ENCODE measurements at regions not wholly inside any gene's neighbourhood (a gene's known extent, or its start where the extent isn't known, plus 50 kb on each side); places are given as distances from the start of the nearest gene placed in this dataset.
A peak's percentile ranks its signal among the peaks of the same experiment; 100 is the strongest.

GRCh38 chr1:186535388-186536133 lies 74.6 kb upstream of the PDC start:
- peak; percentile 95 for ATAC-seq
- TF ChIP-seq PATZ1 (CRISPR knock-in tag; IDR thresholded peaks at IDR 0.05; ENCODE audit: borderline replicate concordance) = no peak
- TF ChIP-seq ZNF565 (CRISPR knock-in tag; conservative IDR thresholded peaks at IDR 0.05; ENCODE audit: low read depth) = no peak
- peak; percentile 90 for TF ChIP-seq TOX (CRISPR knock-in tag; IDR thresholded peaks at IDR 0.05; ENCODE audit: borderline replicate concordance)
- no peak for TF ChIP-seq ZFP3 (CRISPR knock-in tag; IDR thresholded peaks at IDR 0.05)
- no peak for TF ChIP-seq PPARA (CRISPR knock-in tag; IDR thresholded peaks at IDR 0.05; ENCODE audit: borderline replicate concordance)
- TF ChIP-seq RARB (CRISPR knock-in tag; IDR thresholded peaks at IDR 0.05) = no peak
- TF ChIP-seq TSHZ2 (CRISPR knock-in tag; IDR thresholded peaks at IDR 0.05) = no peak
- no peak for TF ChIP-seq ISL1 (CRISPR knock-in tag; IDR thresholded peaks at IDR 0.05)
- no peak for TF ChIP-seq ZFP30 (CRISPR knock-in tag; IDR thresholded peaks at IDR 0.05)
- no peak for TF ChIP-seq BACH2 (CRISPR knock-in tag; IDR thresholded peaks at IDR 0.05; ENCODE audit: borderline replicate concordance)
- TF ChIP-seq CSDC2 (CRISPR knock-in tag; IDR thresholded peaks at IDR 0.05) = no peak
- TF ChIP-seq ZNF70 (CRISPR knock-in tag; IDR thresholded peaks at IDR 0.05) = no peak
- no peak for TF ChIP-seq ESRRG (CRISPR knock-in tag; IDR thresholded peaks at IDR 0.05)
- TF ChIP-seq ZC3H10 (CRISPR knock-in tag; IDR thresholded peaks at IDR 0.05) = peak; percentile 65; the same call in 1 of the 2 replicates
- TF ChIP-seq OSR1 (CRISPR knock-in tag; IDR thresholded peaks at IDR 0.05) = no peak
- no peak for TF ChIP-seq TCF4 (CRISPR knock-in tag; IDR thresholded peaks at IDR 0.05; ENCODE audit: borderline replicate concordance)

- TF ChIP-seq BACH2 (CRISPR knock-in tag; IDR thresholded peaks at IDR 0.05; ENCODE audit: borderline replicate concordance) = no peak
- TF ChIP-seq ZNF565 (CRISPR knock-in tag; conservative IDR thresholded peaks at IDR 0.05; ENCODE audit: low read depth) = no peak
- no peak for TF ChIP-seq ZNF8 (CRISPR knock-in tag; IDR thresholded peaks at IDR 0.05)
- TF ChIP-seq POU6F1 (CRISPR knock-in tag; IDR thresholded peaks at IDR 0.05; ENCODE audit: borderline replicate concordance, low read depth) = no peak
- TF ChIP-seq ARNTL (CRISPR knock-in tag; IDR thresholded peaks at IDR 0.05; ENCODE audit: borderline replicate concordance, low read depth) = no peak
- no peak for TF ChIP-seq ESRRG (CRISPR knock-in tag; IDR thresholded peaks at IDR 0.05)
- no peak for ATAC-seq
Measured at GRCh38 chr1:186534401-186534800, 73.5 kb upstream of the PDC start.

- no peak for ATAC-seq
- TF ChIP-seq ZNF8 (CRISPR knock-in tag; IDR thresholded peaks at IDR 0.05) (no peak), CSDC2 (CRISPR knock-in tag; IDR thresholded peaks at IDR 0.05) (no peak), RARB (CRISPR knock-in tag; IDR thresholded peaks at IDR 0.05) (no peak), OSR1 (CRISPR knock-in tag; IDR thresholded peaks at IDR 0.05) (no peak), PATZ1 (CRISPR knock-in tag; IDR thresholded peaks at IDR 0.05; ENCODE audit: borderline replicate concordance) (no peak), ESRRG (CRISPR knock-in tag; IDR thresholded peaks at IDR 0.05) (no peak), ARNTL (CRISPR knock-in tag; IDR thresholded peaks at IDR 0.05; ENCODE audit: borderline replicate concordance, low read depth) (no peak), BACH2 (CRISPR knock-in tag; IDR thresholded peaks at IDR 0.05; ENCODE audit: borderline replicate concordance) (no peak), TSHZ2 (CRISPR knock-in tag; IDR thresholded peaks at IDR 0.05) (no peak), ZNF70 (CRISPR knock-in tag; IDR thresholded peaks at IDR 0.05) (no peak), CREB5 (CRISPR knock-in tag; IDR thresholded peaks at IDR 0.05; ENCODE audit: low read depth) (no peak), TCF4 (CRISPR knock-in tag; IDR thresholded peaks at IDR 0.05; ENCODE audit: borderline replicate concordance) (no peak), PPARA (CRISPR knock-in tag; IDR thresholded peaks at IDR 0.05; ENCODE audit: borderline replicate concordance) (no peak), CSRNP3 (CRISPR knock-in tag; IDR thresholded peaks at IDR 0.05) (no peak), ISL1 (CRISPR knock-in tag; IDR thresholded peaks at IDR 0.05) (no peak), ZFP30 (CRISPR knock-in tag; IDR thresholded peaks at IDR 0.05) (no peak)
Measured at GRCh38 chr1:186532466-186532865, 71.6 kb upstream of the PDC start.
